Brain microvascular endothelial cell (primary cell): ENCODE measurements at regions not wholly inside any gene's neighbourhood (a gene's known extent, or its start where the extent isn't known, plus 50 kb on each side); places are given as distances from the start of the nearest gene placed in this dataset.

Source experiments
- DNase-seq: peaks from one replicate; pipeline ENCODE4 v3.0.0-alpha.2; 2020
- H3K27ac ChIP-seq: fragments of 250-450 bp; sonication (Bioruptor Pico); 2 replicates; pipeline ENCODE4 v1.5.1; 2020; ENCODE audit warnings: mild to moderate bottlenecking, moderate library complexity
- H3K27me3 ChIP-seq: fragments of 250-450 bp; sonication (Bioruptor Pico); replicated peaks from 2 replicates; pipeline ENCODE4 v1.5.1; 2020; ENCODE audit warnings: mild to moderate bottlenecking
- H3K36me3 ChIP-seq: fragments of 250-450 bp; sonication (Bioruptor Pico); replicated peaks from 2 replicates; pipeline ENCODE4 v1.5.1; 2020; ENCODE audit warnings: mild to moderate bottlenecking
- H3K4me3 ChIP-seq: 2 replicates; pipeline ENCODE4 v1.5.1; 2011; ENCODE audit warnings: low read depth, mild to moderate bottlenecking, control low read depth, low read length, moderate library complexity
- in situ Hi-C: cut with HindIII; loops from 2 replicates; pipeline ENCODE4 v1.10.0; 2017; ENCODE audit warnings: low sequenced_read_pairs, low pct_ligation_motif_present
- TF ChIP-seq, protein P1 (sequence below): IDR thresholded peaks from 2 replicates; pipeline ENCODE4 v1.5.1; 2011; ENCODE audit warnings: low read depth, mild to moderate bottlenecking, moderate library complexity, low read length, control low read depth, inconsistent platforms; ENCODE audit errors: missing control alignments

DNA sequence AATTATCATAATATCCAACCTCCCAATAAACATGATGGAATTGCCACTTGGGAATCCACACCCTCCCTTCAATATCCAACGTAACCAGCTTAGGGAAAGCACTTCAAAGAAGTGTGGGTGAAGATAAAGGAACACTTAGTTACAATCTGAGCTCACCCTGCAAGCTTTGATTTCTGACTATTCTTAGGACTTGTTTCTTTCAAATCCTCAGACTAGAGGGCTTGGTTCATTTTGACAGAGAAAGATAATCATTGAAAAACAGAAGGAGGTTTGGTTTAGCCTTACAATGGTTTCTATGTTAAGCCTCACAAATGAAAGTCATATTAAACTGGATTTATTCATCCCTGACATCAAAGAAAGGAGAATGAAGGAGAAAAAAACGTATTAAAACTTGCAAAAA lies 57.9 kb upstream of the SYT13 start:
- TF ChIP-seq, protein P1, sequence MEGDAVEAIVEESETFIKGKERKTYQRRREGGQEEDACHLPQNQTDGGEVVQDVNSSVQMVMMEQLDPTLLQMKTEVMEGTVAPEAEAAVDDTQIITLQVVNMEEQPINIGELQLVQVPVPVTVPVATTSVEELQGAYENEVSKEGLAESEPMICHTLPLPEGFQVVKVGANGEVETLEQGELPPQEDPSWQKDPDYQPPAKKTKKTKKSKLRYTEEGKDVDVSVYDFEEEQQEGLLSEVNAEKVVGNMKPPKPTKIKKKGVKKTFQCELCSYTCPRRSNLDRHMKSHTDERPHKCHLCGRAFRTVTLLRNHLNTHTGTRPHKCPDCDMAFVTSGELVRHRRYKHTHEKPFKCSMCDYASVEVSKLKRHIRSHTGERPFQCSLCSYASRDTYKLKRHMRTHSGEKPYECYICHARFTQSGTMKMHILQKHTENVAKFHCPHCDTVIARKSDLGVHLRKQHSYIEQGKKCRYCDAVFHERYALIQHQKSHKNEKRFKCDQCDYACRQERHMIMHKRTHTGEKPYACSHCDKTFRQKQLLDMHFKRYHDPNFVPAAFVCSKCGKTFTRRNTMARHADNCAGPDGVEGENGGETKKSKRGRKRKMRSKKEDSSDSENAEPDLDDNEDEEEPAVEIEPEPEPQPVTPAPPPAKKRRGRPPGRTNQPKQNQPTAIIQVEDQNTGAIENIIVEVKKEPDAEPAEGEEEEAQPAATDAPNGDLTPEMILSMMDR: no peak

DNA sequence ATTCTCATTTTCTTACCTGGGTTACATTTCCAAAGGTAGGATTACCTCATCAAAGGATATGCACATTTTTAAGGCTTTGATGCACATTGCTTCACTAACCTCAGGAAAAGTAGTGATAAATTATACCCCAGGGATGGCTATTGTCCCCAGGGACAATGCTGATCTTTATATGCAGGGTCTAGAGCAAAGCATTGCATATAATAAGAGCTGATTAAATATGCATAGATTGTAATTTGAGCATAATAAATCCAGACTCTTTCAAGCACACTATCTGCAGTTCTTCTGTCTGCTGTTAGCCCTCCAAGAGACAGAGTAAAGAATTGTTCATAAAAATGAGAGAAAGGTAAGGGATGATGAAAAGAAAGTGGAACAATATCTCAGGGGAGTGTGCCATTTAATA lies 57.3 kb upstream of the SYT13 start:
- no peak overlapping the region for H3K27ac ChIP-seq
- peaks cover 15% of the 10 kb centered on the region for H3K27me3 ChIP-seq
- no peaks in the 10 kb centered on the region for H3K36me3 ChIP-seq
- H3K4me3 ChIP-seq: no peak overlapping the region
- DNase-seq: no peak
- in situ Hi-C loops: loop anchor here (25.0 kb wide), 2 partner anchors 231 to 406 kb away; no protein-coding TSS in a partner anchor
- TF ChIP-seq, protein P1: no peak

More for the DNA sequence above, 57.9 kb upstream of the SYT13 start:
- in situ Hi-C loops: loop anchor here (25.0 kb wide), 2 partner anchors 232 to 407 kb away; no protein-coding TSS in a partner anchor
- H3K4me3 ChIP-seq: no peak overlapping the region
- H3K36me3 ChIP-seq: no peaks in the 10 kb centered on the region
- no peak overlapping the region for H3K27ac ChIP-seq
- DNase-seq: no peak
- H3K27me3 ChIP-seq: peaks cover 15% of the 10 kb centered on the region

DNA sequence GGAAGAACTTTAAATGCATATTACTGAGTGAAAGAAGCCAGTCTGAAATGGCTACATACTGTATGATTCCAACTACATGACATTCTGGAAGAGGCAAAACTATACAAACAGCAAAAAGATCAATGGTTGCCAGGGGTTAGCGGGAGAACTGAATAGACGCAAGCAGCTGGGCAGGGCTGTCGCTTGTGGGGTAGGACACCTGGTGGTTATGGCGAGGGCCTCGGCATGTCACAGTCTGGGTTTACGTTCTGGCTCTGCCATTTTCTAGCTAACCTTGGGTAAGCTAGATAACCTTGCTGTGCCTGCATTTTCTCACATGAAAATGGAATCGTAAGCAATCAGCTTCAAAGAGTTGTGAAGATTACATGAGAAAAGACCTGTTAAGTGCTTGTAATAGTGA lies 55.2 kb upstream of the SYT13 start:
- no peaks in the 10 kb centered on the region for H3K36me3 ChIP-seq
- peaks cover 15% of the 10 kb centered on the region for H3K27me3 ChIP-seq
- no peak for DNase-seq
- in situ Hi-C loops: loop anchor here (25.0 kb wide), 2 partner anchors 229 to 404 kb away; no protein-coding TSS in a partner anchor
- TF ChIP-seq, protein P1: no peak
- H3K4me3 ChIP-seq: no peak overlapping the region
- H3K27ac ChIP-seq: no peak overlapping the region

DNA sequence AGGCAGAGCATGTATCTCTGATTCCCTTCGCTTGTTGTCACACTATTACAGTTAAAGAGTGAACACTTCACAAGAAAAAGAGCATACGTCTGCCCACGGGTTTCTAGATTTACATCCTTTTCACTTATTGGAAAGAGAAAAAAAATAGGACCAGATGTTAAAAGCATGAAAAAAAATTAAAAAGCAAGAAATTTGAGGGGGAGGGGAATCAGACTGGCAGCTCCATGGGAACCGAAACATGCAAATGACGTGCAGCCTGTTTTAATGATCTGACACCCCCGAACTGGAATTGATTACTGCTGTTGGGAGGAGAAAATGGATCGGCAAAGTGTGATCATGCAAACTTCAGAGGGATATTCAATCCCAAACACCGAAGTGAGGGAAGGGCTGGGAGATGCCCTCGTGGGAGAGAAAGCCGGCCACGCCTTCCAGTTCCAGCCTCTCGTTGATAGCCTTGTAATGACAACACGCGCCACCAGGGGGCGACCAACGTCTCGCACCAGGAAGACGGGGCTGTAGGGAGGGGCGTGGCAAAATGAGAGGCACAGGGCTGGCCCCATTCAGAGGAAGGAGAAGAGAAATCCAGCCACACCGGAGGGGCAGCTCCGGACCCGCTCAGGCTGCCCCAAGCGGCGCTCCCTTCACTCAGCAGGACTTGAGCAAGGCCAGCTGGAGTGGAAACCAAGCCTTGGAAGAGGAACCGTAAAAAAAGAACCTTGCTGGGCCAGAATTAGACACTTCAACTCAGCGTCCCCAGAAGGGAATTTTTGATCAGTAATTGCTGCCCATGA lies 53.8 kb upstream of the SYT13 start:
- Histone ChIP-seq H3K4me3 (peak overlapping the region; percentile 9), H3K27ac (no peak overlapping the region), H3K27me3 (peaks cover 15% of the 10 kb centered on the region), H3K36me3 (no peaks in the 10 kb centered on the region)
- in situ Hi-C loops: loop anchor here (25.0 kb wide), 2 partner anchors 228 to 403 kb away; no protein-coding TSS in a partner anchor
- TF ChIP-seq, protein P1: peak; percentile 92
- peak; percentile 84 for DNase-seq

DNA sequence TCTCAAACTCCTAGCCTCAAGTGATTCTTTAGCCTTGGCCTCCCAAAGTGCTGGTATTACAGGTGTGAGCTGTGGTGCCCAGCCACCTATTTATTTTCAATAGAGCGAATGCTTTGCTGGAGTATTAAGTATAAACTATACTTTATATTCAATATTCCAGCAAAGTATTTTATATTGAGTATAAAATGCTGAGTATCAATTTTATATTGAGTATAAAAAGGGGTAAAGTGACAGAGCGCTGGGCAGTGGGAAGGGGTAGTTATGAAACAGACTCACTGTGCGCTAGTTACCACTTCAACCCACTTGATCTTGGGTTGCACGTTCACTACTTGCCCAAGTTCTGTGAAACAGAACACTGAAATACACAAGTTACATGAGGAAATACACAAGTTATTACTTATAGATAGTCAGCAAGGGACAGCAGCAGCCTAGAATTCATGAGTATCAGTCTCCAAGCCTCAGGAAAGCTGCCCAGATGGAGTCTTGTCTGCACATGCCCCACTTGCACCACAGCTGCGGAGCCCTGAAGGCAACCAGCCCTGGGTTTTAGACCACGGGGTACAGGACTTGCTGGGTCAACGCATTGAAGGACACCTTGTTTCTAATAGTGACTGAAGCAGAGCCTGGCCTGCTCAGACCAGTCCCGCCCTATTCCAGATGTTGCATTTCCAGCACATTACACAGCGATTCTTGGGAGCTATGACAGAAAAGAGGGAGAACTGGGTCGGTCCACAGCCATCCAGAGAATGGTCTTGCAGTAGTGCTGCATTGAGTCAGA lies 51.6 kb upstream of the SYT13 start:
- Histone ChIP-seq H3K4me3 (no peak overlapping the region), H3K27me3 (peaks cover 3% of the 10 kb centered on the region), H3K36me3 (no peaks in the 10 kb centered on the region), H3K27ac (no peak overlapping the region)
- TF ChIP-seq, protein P1: no peak
- in situ Hi-C loops: loop anchor here (25.0 kb wide), 2 partner anchors 225 to 400 kb away; no protein-coding TSS in a partner anchor
- DNase-seq: no peak
